Thoracic aorta (tissue), 2 donors: ENCODE measurements at regions not wholly inside any gene's neighbourhood (a gene's known extent, or its start where the extent isn't known, plus 50 kb on each side); places are given as distances from the start of the nearest gene placed in this dataset.

Experiments
- ATAC-seq: fragments of 150-250 bp; one replicate; pipeline ENCODE4 v1.8.0; 2017; ENCODE audit warnings: low read depth; ENCODE audit not compliant: insufficient number of reproducible peaks, low FRiP score
- DNase-seq: peaks from one replicate; pipeline ENCODE4 v3.0.0-alpha.2; 2020; ENCODE audit warnings: low spot score
- H3K27ac ChIP-seq, 2 donors: fragments of 200-600 bp; sonication (generic); 1 replicate in 1 of 2; 2 replicates in 1 of 2; pipeline ENCODE4 v1.5.1; 2016; ENCODE audit warnings: mild to moderate bottlenecking in 2 of 2, moderate library complexity in 2 of 2
- H3K27me3 ChIP-seq: fragments of 200-600 bp; sonication (generic); replicated peaks from 2 replicates; pipeline ENCODE4 v1.6.0; 2016; ENCODE audit warnings: mild to moderate bottlenecking; ENCODE audit not compliant: insufficient read depth
- H3K36me3 ChIP-seq: fragments of 200-600 bp; sonication (generic); one replicate; pipeline ENCODE4 v1.5.1; 2016
- H3K4me1 ChIP-seq, 2 donors: fragments of 200-600 bp; sonication (generic); 1 replicate in 1 of 2; 2 replicates in 1 of 2; pipeline versions ENCODE4 v1.5.1 to v1.6.0; 2016; ENCODE audit warnings: low read depth in 2 of 2, mild to moderate bottlenecking in 1 of 2; ENCODE audit not compliant: control insufficient read depth in 1 of 2
- H3K4me3 ChIP-seq: fragments of 200-600 bp; sonication (generic); 2 replicates; pipeline ENCODE4 v1.5.1; 2016; ENCODE audit warnings: mild to moderate bottlenecking
- H3K9me3 ChIP-seq: fragments of 200-600 bp; sonication (generic); 2 replicates; pipeline ENCODE4 v1.5.1; 2016
- CTCF ChIP-seq: fragments of 200-600 bp; sonication (generic); IDR thresholded peaks from one replicate; pipeline ENCODE4 v1.5.1; 2019; ENCODE audit warnings: antibody characterized with exemption

DNA sequence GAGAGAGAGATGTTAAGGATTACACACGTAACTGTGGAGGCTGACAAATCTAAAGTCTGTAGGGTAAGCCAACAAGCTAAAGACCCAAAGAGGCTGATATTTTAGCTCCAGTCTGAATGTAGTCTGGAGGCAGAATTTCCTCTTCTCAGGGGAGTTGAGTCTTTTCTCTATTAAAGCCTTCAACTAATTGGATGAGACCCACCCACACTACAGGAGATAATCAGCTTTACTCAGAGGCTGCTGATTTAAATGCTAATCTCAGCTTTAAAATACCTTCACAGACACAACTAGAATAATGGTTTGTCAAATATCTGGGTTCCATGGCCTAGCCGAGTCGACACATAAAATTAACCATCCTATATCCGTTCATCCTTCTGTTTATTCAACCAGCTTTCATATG, 204.3 kb upstream of the PSMD7 start:
- no peaks in the 10 kb centered on the region for H3K4me1 ChIP-seq
- no peaks in the 10 kb centered on the region for H3K9me3 ChIP-seq
- DNase-seq: no peak
- no peak overlapping the region for H3K27ac ChIP-seq
- no peak for ATAC-seq
- no peak overlapping the region for H3K4me3 ChIP-seq
- H3K27me3 ChIP-seq: no peaks in the 10 kb centered on the region
- no peaks in the 10 kb centered on the region for H3K36me3 ChIP-seq
- TF ChIP-seq CTCF: no peak

DNA sequence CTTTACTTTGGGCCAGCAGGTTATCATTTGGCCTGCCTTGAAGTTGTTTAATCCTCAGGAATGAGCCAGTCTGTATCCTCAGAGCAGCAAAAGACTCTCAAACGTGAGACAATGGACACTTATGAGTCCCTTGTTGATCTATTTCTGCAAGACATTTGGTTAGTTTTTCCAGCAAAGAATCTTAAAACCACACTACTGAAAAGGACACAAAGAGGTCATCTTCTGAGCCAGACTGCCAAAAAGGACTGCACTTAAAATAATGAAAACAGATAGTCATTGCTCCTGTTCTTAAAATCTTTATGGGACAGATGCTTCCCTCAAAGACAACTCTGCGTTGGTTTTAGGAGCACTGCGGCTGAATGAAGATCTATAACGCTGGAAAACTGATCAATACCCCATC, 205.7 kb upstream of the PSMD7 start:
- TF ChIP-seq CTCF: no peak

DNA sequence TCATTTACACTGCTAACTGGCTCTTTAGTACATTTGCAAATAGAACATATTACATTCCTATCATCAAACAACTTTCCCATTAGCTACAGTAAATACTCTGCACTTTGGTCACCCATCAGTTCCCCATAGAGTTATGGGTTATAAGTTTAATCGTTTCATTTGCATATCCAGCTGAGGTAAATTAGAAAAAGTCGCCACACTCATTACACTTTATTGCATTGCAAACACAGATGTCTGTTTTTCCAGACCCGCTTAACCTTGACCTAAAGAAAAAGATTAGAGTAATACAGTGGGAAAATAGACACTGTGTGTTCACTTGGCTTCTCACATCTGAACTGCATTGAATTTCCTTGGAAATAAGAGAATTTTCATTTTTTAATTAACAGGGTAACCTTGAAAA, 213.1 kb upstream of the PSMD7 start:
- no peaks in the 10 kb centered on the region for H3K36me3 ChIP-seq
- H3K27ac ChIP-seq: no peak overlapping the region
- ATAC-seq (no peak), DNase-seq (no peak)
- no peaks in the 10 kb centered on the region for H3K4me1 ChIP-seq
- TF ChIP-seq CTCF: no peak
- H3K9me3 ChIP-seq: no peaks in the 10 kb centered on the region
- no peaks in the 10 kb centered on the region for H3K27me3 ChIP-seq
- H3K4me3 ChIP-seq: no peak overlapping the region

More for the DNA sequence above, 205.7 kb upstream of the PSMD7 start:
- no peaks in the 10 kb centered on the region for H3K27me3 ChIP-seq
- H3K9me3 ChIP-seq: no peaks in the 10 kb centered on the region
- no peaks in the 10 kb centered on the region for H3K4me1 ChIP-seq
- H3K36me3 ChIP-seq: no peaks in the 10 kb centered on the region
- ATAC-seq (no peak), DNase-seq (no peak)
- no peak overlapping the region for H3K27ac ChIP-seq
- H3K4me3 ChIP-seq: no peak overlapping the region

GRCh38 chr16:74080311-74080710, 216.3 kb upstream of the PSMD7 start:
- no peaks in the 10 kb centered on the region for H3K27me3 ChIP-seq
- no peak for ATAC-seq
- no peaks in the 10 kb centered on the region for H3K36me3 ChIP-seq
- no peaks in the 10 kb centered on the region for H3K4me1 ChIP-seq
- no peaks in the 10 kb centered on the region for H3K9me3 ChIP-seq
- H3K4me3 ChIP-seq: no peak overlapping the region
- TF ChIP-seq CTCF: no peak
- no peak for DNase-seq
- H3K27ac ChIP-seq: no peak overlapping the region

DNA sequence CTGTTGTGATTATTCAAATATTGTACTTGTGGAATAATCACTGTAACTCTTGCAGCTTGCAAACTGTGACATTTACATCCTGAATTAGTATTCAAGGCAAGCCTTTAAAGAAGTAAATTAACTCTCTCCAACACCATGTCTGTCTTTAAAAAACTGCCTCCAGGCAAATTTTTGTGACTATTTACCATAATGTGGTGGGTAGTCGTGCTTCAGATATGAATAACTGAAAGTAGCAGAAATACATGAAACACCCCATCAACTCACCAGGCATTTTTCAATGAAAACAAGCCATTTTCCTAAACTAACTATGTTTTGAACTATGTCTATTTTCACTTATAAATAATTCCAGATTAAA, 217.4 kb upstream of the PSMD7 start:
- TF ChIP-seq CTCF: no peak
- no peaks in the 10 kb centered on the region for H3K4me1 ChIP-seq
- ATAC-seq: no peak
- H3K9me3 ChIP-seq: peaks cover 4% of the 10 kb centered on the region
- no peak for DNase-seq
- no peak overlapping the region for H3K27ac ChIP-seq
- H3K36me3 ChIP-seq: no peaks in the 10 kb centered on the region
- H3K27me3 ChIP-seq: no peaks in the 10 kb centered on the region
- no peak overlapping the region for H3K4me3 ChIP-seq
